Sigmoid colon (tissue), 4 donors: ENCODE measurements at regions not wholly inside any gene's neighbourhood (a gene's known extent, or its start where the extent isn't known, plus 50 kb on each side); places are given as distances from the start of the nearest gene placed in this dataset.

Experiments
- EP300 ChIP-seq, 4 donors: sonication (generic); formaldehyde crosslinking; IDR thresholded peaks; one replicate each; pipeline ENCODE4 v1.6.1; 2017; ENCODE audit warnings: antibody characterized with exemption in 4 of 4
- POLR2AphosphoS5 ChIP-seq, 4 donors: sonication (generic); formaldehyde crosslinking; IDR thresholded peaks; one replicate each; pipeline ENCODE4 v1.6.1; 2017; ENCODE audit warnings: antibody characterized with exemption in 4 of 4
- TF ChIP-seq, protein P1 (sequence below), 4 experiments: fragments of 450-650 bp in 3 of 4; fragments of 200-600 bp in 1 of 4; IDR thresholded peaks; one replicate each; pipeline ENCODE4 v1.5.1; 2016 to 2019; ENCODE audit warnings: antibody characterized with exemption in 4 of 4, mild to moderate bottlenecking in 3 of 4, moderate library complexity in 2 of 4

DNA sequence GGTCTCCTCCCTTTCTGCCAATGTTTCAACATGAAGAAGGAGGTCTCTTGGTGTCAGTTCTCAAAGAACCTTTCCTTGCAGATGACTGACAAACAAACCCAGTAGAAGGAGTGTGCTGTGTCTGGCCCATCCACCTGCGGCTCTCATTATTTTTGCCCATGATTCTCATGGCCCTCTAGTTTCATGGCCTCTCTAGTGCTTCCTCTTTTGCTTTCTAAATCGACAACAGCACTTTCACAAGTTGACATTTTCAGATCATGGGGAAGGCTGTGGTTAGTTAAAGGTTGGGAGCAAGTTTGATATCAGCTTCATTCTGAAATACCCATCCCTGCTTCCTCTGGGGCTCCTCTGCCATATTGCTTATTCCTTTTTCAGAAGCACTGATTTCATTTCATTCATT lies 805.2 kb downstream of the SLC4A3 start:
- TF ChIP-seq EP300 (IDR thresholded peaks at IDR 0.05): no peak
- TF ChIP-seq, protein P1, sequence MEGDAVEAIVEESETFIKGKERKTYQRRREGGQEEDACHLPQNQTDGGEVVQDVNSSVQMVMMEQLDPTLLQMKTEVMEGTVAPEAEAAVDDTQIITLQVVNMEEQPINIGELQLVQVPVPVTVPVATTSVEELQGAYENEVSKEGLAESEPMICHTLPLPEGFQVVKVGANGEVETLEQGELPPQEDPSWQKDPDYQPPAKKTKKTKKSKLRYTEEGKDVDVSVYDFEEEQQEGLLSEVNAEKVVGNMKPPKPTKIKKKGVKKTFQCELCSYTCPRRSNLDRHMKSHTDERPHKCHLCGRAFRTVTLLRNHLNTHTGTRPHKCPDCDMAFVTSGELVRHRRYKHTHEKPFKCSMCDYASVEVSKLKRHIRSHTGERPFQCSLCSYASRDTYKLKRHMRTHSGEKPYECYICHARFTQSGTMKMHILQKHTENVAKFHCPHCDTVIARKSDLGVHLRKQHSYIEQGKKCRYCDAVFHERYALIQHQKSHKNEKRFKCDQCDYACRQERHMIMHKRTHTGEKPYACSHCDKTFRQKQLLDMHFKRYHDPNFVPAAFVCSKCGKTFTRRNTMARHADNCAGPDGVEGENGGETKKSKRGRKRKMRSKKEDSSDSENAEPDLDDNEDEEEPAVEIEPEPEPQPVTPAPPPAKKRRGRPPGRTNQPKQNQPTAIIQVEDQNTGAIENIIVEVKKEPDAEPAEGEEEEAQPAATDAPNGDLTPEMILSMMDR (IDR thresholded peaks at IDR 0.05): no peak
- no peak for TF ChIP-seq POLR2AphosphoS5 (IDR thresholded peaks at IDR 0.05)
